OCI-LY7 (cell line): ENCODE measurements at regions not wholly inside any gene's neighbourhood (a gene's known extent, or its start where the extent isn't known, plus 50 kb on each side); places are given as distances from the start of the nearest gene placed in this dataset.
"Not testable (repeated sequence)": the region's sequence is repeated elsewhere in the genome, so short reads cannot be mapped to it uniquely, and the experiment has no call there.

Experiments
- BruUV-seq: library from RNA; stranded (reverse); fragments of 400-500 nt; replicated peaks from 2 replicates; lab custom pipeline; 2021; lab: Mats Ljungman, UMichigan
- CTCF ChIA-PET: fragments of 300-600 bp; sonication (Branson Sonifier 250); formaldehyde crosslinking; loops from one replicate; lab custom pipeline; 2022; ENCODE audit warnings: antibody characterized with exemption; ENCODE audit not compliant: unreplicated experiment; lab: Charles Lee
- POLR2A ChIA-PET: fragments of 300-600 bp; sonication (Branson Sonifier 250); formaldehyde crosslinking; loops from one replicate; lab custom pipeline; 2022; ENCODE audit warnings: antibody characterized with exemption; lab: Charles Lee
- DNase-seq: peaks from one replicate; pipeline ENCODE4 v3.0.0-alpha.2; 2015; ENCODE audit warnings: low spot score
- H2AFZ ChIP-seq: fragments of 200-600 bp; sonication (generic), shearing (Covaris generic); 2 replicates; pipeline ENCODE4 v1.6.1; 2014; ENCODE audit warnings: mild to moderate bottlenecking, antibody characterized with exemption, low read length, moderate library complexity
- H3K27ac ChIP-seq: fragments of 200-600 bp; sonication (generic); 2 replicates; pipeline ENCODE4 v1.5.1; 2014; ENCODE audit warnings: mixed run types, low read depth, mild to moderate bottlenecking, moderate library complexity, low read length, inconsistent platforms; ENCODE audit not compliant: poor library complexity, severe bottlenecking
- H3K36me3 ChIP-seq: fragments of 200-600 bp; sonication (generic); 2 replicates; pipeline ENCODE4 v1.6.1; 2014; ENCODE audit warnings: mild to moderate bottlenecking, antibody characterized with exemption, low read length, moderate library complexity, mixed read lengths; ENCODE audit not compliant: insufficient read depth
- H3K4me1 ChIP-seq: fragments of 200-600 bp; sonication (generic); 2 replicates; pipeline ENCODE4 v1.5.1; 2014; ENCODE audit warnings: mild to moderate bottlenecking, low read length; ENCODE audit not compliant: insufficient read depth, poor library complexity, severe bottlenecking
- H3K4me2 ChIP-seq: fragments of 200-600 bp; sonication (generic); 2 replicates; pipeline ENCODE4 v1.6.1; 2014; ENCODE audit warnings: mild to moderate bottlenecking, low read length
- H3K4me3 ChIP-seq: fragments of 200-600 bp; sonication (generic); 2 replicates; pipeline ENCODE4 v1.5.1; 2014; ENCODE audit warnings: mild to moderate bottlenecking, low read depth, low read length; ENCODE audit not compliant: poor library complexity, severe bottlenecking
- H3K79me2 ChIP-seq: fragments of 200-600 bp; sonication (generic); 2 replicates; pipeline ENCODE4 v1.6.1; 2016; ENCODE audit warnings: low read depth, mild to moderate bottlenecking, low read length, moderate library complexity, mixed read lengths; ENCODE audit not compliant: insufficient read depth
- H3K9me2 ChIP-seq: fragments of 200-600 bp; sonication (generic); 2 replicates; pipeline ENCODE4 v1.6.1; 2016; ENCODE audit warnings: mild to moderate bottlenecking, low read length, mixed read lengths; ENCODE audit not compliant: insufficient read depth
- H3K9me3 ChIP-seq: fragments of 200-600 bp; sonication (generic); 2 replicates; pipeline ENCODE4 v1.6.1; 2014; ENCODE audit warnings: mild to moderate bottlenecking, mixed run types, low read length, mixed read lengths
- H4K20me1 ChIP-seq: fragments of 200-600 bp; sonication (generic); 2 replicates; pipeline ENCODE4 v1.6.1; 2014; ENCODE audit warnings: mild to moderate bottlenecking, antibody characterized with exemption, low read length, moderate library complexity, mixed read lengths; ENCODE audit not compliant: insufficient read depth
- intact Hi-C: fragments of 100-400 bp; cut with micrococcal nuclease; formaldehyde crosslinking; loops from one replicate; pipeline ENCODE4 v1.10.0; 2022; ENCODE audit not compliant: unreplicated experiment

- H3K9me3 ChIP-seq, H2AFZ ChIP-seq, H4K20me1 ChIP-seq, DNase-seq, H3K4me2 ChIP-seq, CTCF ChIA-PET, H3K79me2 ChIP-seq, H3K4me3 ChIP-seq, POLR2A ChIA-PET, H3K36me3 ChIP-seq, H3K9me2 ChIP-seq, H3K4me1 ChIP-seq, intact Hi-C loops, BruUV-seq, H3K27ac ChIP-seq: not testable (repeated sequence)
Measured at GRCh38 chr9:63296848-63297247, 1988.2 kb downstream of the FOXD4L5 start.

DNA sequence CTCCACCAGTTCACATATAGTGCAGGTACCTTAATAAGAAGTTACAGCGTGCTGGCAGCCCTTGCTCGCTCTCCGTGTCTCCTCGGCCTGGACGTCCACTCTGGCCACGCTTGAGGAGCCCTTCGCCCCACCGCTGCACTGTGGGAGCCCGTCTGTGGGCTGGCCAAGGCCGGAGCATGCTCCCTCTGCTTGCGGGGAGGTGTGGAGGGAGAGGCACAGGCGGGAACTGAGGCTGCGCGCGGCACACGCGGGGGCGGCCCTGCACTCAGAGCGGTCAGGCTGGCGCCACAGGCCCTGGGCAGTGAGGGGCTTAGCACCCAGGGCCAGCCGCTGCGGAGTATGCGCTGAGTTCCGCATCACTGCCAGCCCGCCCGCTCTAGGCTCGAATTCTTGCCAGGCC is 1988.6 kb downstream of the FOXD4L5 start:
- DNase-seq, H4K20me1 ChIP-seq, H3K79me2 ChIP-seq, CTCF ChIA-PET, H2AFZ ChIP-seq, H3K4me1 ChIP-seq, H3K36me3 ChIP-seq, H3K9me3 ChIP-seq, intact Hi-C loops, H3K4me2 ChIP-seq, H3K9me2 ChIP-seq, POLR2A ChIA-PET, H3K27ac ChIP-seq, H3K4me3 ChIP-seq, BruUV-seq: not testable (repeated sequence)

GRCh38 chr9:63289971-63290370 is 1995.0 kb downstream of the FOXD4L5 start:
- H3K27ac ChIP-seq, intact Hi-C loops, DNase-seq, POLR2A ChIA-PET, H4K20me1 ChIP-seq, H3K4me2 ChIP-seq, BruUV-seq, H2AFZ ChIP-seq, H3K4me1 ChIP-seq, H3K36me3 ChIP-seq, H3K9me2 ChIP-seq, H3K9me3 ChIP-seq, H3K4me3 ChIP-seq, CTCF ChIA-PET, H3K79me2 ChIP-seq: not testable (repeated sequence)
